SK-N-SH (cell line): ENCODE measurements at regions not wholly inside any gene's neighbourhood (a gene's known extent, or its start where the extent isn't known, plus 50 kb on each side); places are given as distances from the start of the nearest gene placed in this dataset.

Experiments used
- CTCF ChIA-PET: fragments of 300-600, 350-600 bp; formaldehyde crosslinking; extraction: SDS; loops from one replicate; lab custom pipeline; 2021; lab: Yijun Ruan, JAX
- POLR2A ChIA-PET: fragments of 350-600 bp; sonication (Branson Sonifier 250); formaldehyde crosslinking; extraction: SDS; loops from one replicate; lab custom pipeline; 2020; ENCODE audit warnings: antibody characterized with exemption, inconsistent platforms; lab: Yijun Ruan, JAX
- DNase-seq: peaks from one replicate; pipeline ENCODE4 v3.0.0; 2012
- H2AFZ ChIP-seq: fragments of 200-600 bp; sonication (generic); 2 replicates; pipeline ENCODE4 v1.8.1; 2016; ENCODE audit warnings: antibody characterized with exemption, mild to moderate bottlenecking, low read depth
- H3F3A ChIP-seq: fragments of 200-600 bp; sonication (generic); replicated peaks from 2 replicates; pipeline ENCODE3; 2016; ENCODE audit warnings: antibody characterized with exemption, mild to moderate bottlenecking; ENCODE audit not compliant: insufficient read depth
- H3K27ac ChIP-seq, 2 experiments: fragments of 200-500 bp in 1 of 2; fragments of 200-600 bp in 1 of 2; sonication (Bioruptor generic) in 1 of 2; sonication (generic), shearing (Covaris generic) in 1 of 2; 2 replicates each; pipeline versions ENCODE4 v1.5.1 to v1.6.1; 2014 to 2016; ENCODE audit warnings: low read depth in 2 of 2, inconsistent platforms in 1 of 2, low read length in 1 of 2, mild to moderate bottlenecking in 1 of 2, mixed read lengths in 1 of 2
- H3K27me3 ChIP-seq: fragments of 200-600 bp; sonication (generic), shearing (Covaris generic); 2 replicates; pipeline ENCODE4 v1.6.1; 2016; ENCODE audit warnings: mixed run types; ENCODE audit not compliant: insufficient read depth
- H3K36me3 ChIP-seq, 2 experiments: fragments of 200-500 bp in 1 of 2; fragments of 200-600 bp in 1 of 2; sonication (Bioruptor generic) in 1 of 2; sonication (generic) in 1 of 2; replicated peaks in 1 of 2; 2 replicates each; pipeline versions ENCODE3 to v1.5.1; 2014 to 2016; ENCODE audit warnings: low read length in 1 of 2, mild to moderate bottlenecking in 1 of 2; ENCODE audit not compliant: insufficient read depth in 2 of 2, control insufficient read depth in 1 of 2
- H3K4me1 ChIP-seq, 2 experiments: fragments of 200-500 bp in 1 of 2; fragments of 200-600 bp in 1 of 2; sonication (Bioruptor generic) in 1 of 2; sonication (generic), shearing (Covaris generic) in 1 of 2; 2 replicates each; pipeline versions ENCODE4 v1.5.1 to v1.6.1; 2014 to 2016; ENCODE audit warnings: low read depth in 1 of 2, low read length in 1 of 2, mixed run types in 1 of 2; ENCODE audit not compliant: insufficient read depth in 2 of 2, control insufficient read depth in 1 of 2
- H3K4me2 ChIP-seq: fragments of 200-600 bp; sonication (generic), shearing (Covaris generic); 2 replicates; pipeline ENCODE4 v1.6.1; 2017; ENCODE audit warnings: mixed run types
- H3K4me3 ChIP-seq, 2 experiments: fragments of 200-500 bp in 1 of 2; fragments of 200-600 bp in 1 of 2; sonication (Bioruptor generic) in 1 of 2; sonication (generic), shearing (Covaris generic) in 1 of 2; 2 replicates each; pipeline versions ENCODE4 v1.5.1 to v1.8.1; 2014 to 2016; ENCODE audit warnings: low read depth in 2 of 2, inconsistent platforms in 1 of 2, low read length in 1 of 2, mild to moderate bottlenecking in 1 of 2, mixed read lengths in 1 of 2, moderate library complexity in 1 of 2
- H3K79me2 ChIP-seq: fragments of 200-600 bp; sonication (generic); 2 replicates; pipeline ENCODE4 v1.8.1; 2017; ENCODE audit warnings: mild to moderate bottlenecking; ENCODE audit not compliant: insufficient read depth
- H3K9ac ChIP-seq: fragments of 200-600 bp; sonication (generic); 2 replicates; pipeline ENCODE4 v1.6.1; 2017; ENCODE audit warnings: mixed run types
- H3K9me2 ChIP-seq: fragments of 200-600 bp; sonication (generic); 2 replicates; pipeline ENCODE4 v1.6.1; 2017; ENCODE audit warnings: mixed run types
- H3K9me3 ChIP-seq: fragments of 200-600 bp; sonication (generic); 2 replicates; pipeline ENCODE4 v1.6.1; 2017; ENCODE audit warnings: mixed run types, mild to moderate bottlenecking, moderate library complexity
- H4K20me1 ChIP-seq: fragments of 200-600 bp; sonication (generic); 2 replicates; pipeline ENCODE4 v1.6.1; 2017; ENCODE audit warnings: mild to moderate bottlenecking, mixed run types; ENCODE audit not compliant: insufficient read depth
- CHD2 ChIP-seq: fragments of 150-350 bp; IDR thresholded peaks from 2 replicates; pipeline ENCODE4 v1.6.1; 2018; ENCODE audit warnings: low read length; ENCODE audit not compliant: partially characterized antibody
- EP300 ChIP-seq, 2 experiments: IDR thresholded peaks; 2 replicates each; pipeline versions ENCODE4 v1.4.0 to v1.6.1; 2012; ENCODE audit warnings: borderline replicate concordance in 1 of 2, low read depth in 1 of 2, low read length in 1 of 2
- EZH2phosphoT487 ChIP-seq: fragments of 200-600 bp; sonication (generic); IDR thresholded peaks from 2 replicates; pipeline ENCODE4 v1.6.1; 2017; ENCODE audit warnings: low read depth, mixed run types, mild to moderate bottlenecking, antibody characterized with exemption, moderate library complexity, borderline replicate concordance
- FOSL2 ChIP-seq: IDR thresholded peaks from 2 replicates; pipeline ENCODE4 v1.4.0; 2012; ENCODE audit warnings: low read depth, mild to moderate bottlenecking, moderate library complexity, borderline replicate concordance
- FOXJ3 ChIP-seq: sonication (generic); formaldehyde crosslinking; IDR thresholded peaks from 2 replicates; pipeline ENCODE4 v1.5.1; 2020; ENCODE audit warnings: mild to moderate bottlenecking, missing genetic modification reagents
- FOXM1 ChIP-seq: IDR thresholded peaks from 2 replicates; pipeline ENCODE4 v1.4.0; 2012; ENCODE audit warnings: low read depth, mild to moderate bottlenecking
- GABPA ChIP-seq: IDR thresholded peaks from 2 replicates; pipeline ENCODE4 v1.4.0; 2012; ENCODE audit warnings: low read depth, mild to moderate bottlenecking
- IRF3 ChIP-seq: fragments of 150-350 bp; IDR thresholded peaks from 2 replicates; pipeline ENCODE4 v1.6.1; 2016; ENCODE audit warnings: mild to moderate bottlenecking, low read depth, low read length
- JUND ChIP-seq: IDR thresholded peaks from 2 replicates; pipeline ENCODE4 v1.4.0; 2012
- MAX ChIP-seq: IDR thresholded peaks from 2 replicates; pipeline ENCODE4 v1.4.0; 2012; ENCODE audit warnings: low read depth
- MXI1 ChIP-seq: IDR thresholded peaks from 2 replicates; pipeline ENCODE4 v1.6.1; 2012; ENCODE audit warnings: mild to moderate bottlenecking, low read depth, low read length, improper control_type of control experiment
- NFIC ChIP-seq: IDR thresholded peaks from 2 replicates; pipeline ENCODE4 v1.4.0; 2012; ENCODE audit warnings: borderline replicate concordance
- NRF1 ChIP-seq: IDR thresholded peaks from 2 replicates; pipeline ENCODE4 v1.6.1; 2012; ENCODE audit warnings: low read depth, mild to moderate bottlenecking, low read length
- PBX3 ChIP-seq: IDR thresholded peaks from 2 replicates; pipeline ENCODE4; 2012
- RCOR1 ChIP-seq: fragments of 150-350 bp; IDR thresholded peaks from 2 replicates; pipeline ENCODE4 v1.6.1; 2017; ENCODE audit warnings: antibody characterized with exemption, low read length
- RFX5 ChIP-seq: IDR thresholded peaks from 2 replicates; pipeline ENCODE4 v1.6.1; 2012; ENCODE audit warnings: mild to moderate bottlenecking, improper control_type of control experiment, low read length
- SIN3A ChIP-seq: IDR thresholded peaks from 2 replicates; pipeline ENCODE4 v1.6.1; 2012; ENCODE audit warnings: low read depth, mild to moderate bottlenecking, low read length, moderate library complexity, borderline replicate concordance
- SMC3 ChIP-seq: IDR thresholded peaks from 2 replicates; pipeline ENCODE4 v1.6.1; 2012; ENCODE audit warnings: low read depth, low read length, improper control_type of control experiment
- TAF1 ChIP-seq: IDR thresholded peaks from 2 replicates; pipeline ENCODE4 v1.6.1; 2012; ENCODE audit warnings: low read depth, mild to moderate bottlenecking, low read length, moderate library complexity, borderline replicate concordance
- TEAD4 ChIP-seq: IDR thresholded peaks from 2 replicates; pipeline ENCODE4 v1.4.0; 2012; ENCODE audit warnings: mild to moderate bottlenecking, borderline replicate concordance; ENCODE audit not compliant: insufficient read depth
- YY1 ChIP-seq: IDR thresholded peaks from 2 replicates; pipeline ENCODE4 v1.4.0; 2012; ENCODE audit warnings: low read depth, mild to moderate bottlenecking
- WGBS: methylation state at CpG from one replicate; pipeline ENCODE4 v1.1.6; 2017; ENCODE audit warnings: low lambda C conversion rate; 5-methylcytosine and 5-hydroxymethylcytosine counted together
- TF ChIP-seq, protein P1 (sequence below): IDR thresholded peaks from 2 replicates; pipeline ENCODE4 v1.4.0; 2012; ENCODE audit warnings: low read depth, borderline replicate concordance
- TF ChIP-seq, protein P2 (sequence below): fragments of 200-600 bp; sonication (generic); IDR thresholded peaks from 2 replicates; pipeline ENCODE4 v1.6.1; 2017; ENCODE audit warnings: antibody characterized with exemption, mild to moderate bottlenecking, moderate library complexity

DNA sequence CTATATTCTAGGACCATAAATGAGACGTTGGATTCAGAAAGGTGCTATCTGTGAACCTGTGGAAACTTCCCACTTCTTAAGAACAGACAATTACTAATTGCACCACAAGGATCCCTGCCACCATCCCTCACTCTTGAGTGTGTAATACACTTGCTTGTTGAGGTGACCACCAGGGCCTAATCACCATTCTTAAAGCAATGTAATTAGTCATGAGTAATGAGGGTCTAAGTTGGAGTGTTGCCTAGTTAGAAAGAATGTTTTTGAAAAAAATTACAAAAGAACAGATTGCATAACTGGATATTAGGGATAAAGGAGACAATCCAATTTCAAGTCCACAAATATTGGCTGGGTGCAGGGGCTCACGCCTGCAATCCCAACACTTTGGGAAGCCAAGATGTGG lies 56.9 kb upstream of the TRIO start:
- Histone ChIP-seq H4K20me1 (no peaks in the 10 kb centered on the region), H3K79me2 (no peaks in the 10 kb centered on the region), H3K4me2 (no peak overlapping the region), H3K4me3 (no peak overlapping the region), H3K27ac (no peak overlapping the region), H3K36me3 (no peaks in the 10 kb centered on the region), H3F3A (no peaks in the 10 kb centered on the region), H2AFZ (no peak overlapping the region), H3K4me1 (no peaks in the 10 kb centered on the region), H3K9me2 (no peaks in the 10 kb centered on the region), H3K9me3 (no peaks in the 10 kb centered on the region; the same call in 1 of the 2 replicates), H3K9ac (no peak overlapping the region), H3K27me3 (no peaks in the 10 kb centered on the region)
- ChIA-PET CTCF (no interaction called here), POLR2A (no interaction called here)
- TF ChIP-seq TAF1 (no peak), GABPA (no peak), PBX3 (no peak), NRF1 (no peak), SIN3A (no peak), YY1 (no peak), EP300 (IDR thresholded peaks at IDR 0.05; ENCODE audit: borderline replicate concordance in 1 of 2, low read depth in 1 of 2, low read length in 1 of 2) (no peak)
- no peak for DNase-seq
- 88% methylated on average over 2 of the region's 2 CpGs for whole genome bisulfite sequencing

DNA sequence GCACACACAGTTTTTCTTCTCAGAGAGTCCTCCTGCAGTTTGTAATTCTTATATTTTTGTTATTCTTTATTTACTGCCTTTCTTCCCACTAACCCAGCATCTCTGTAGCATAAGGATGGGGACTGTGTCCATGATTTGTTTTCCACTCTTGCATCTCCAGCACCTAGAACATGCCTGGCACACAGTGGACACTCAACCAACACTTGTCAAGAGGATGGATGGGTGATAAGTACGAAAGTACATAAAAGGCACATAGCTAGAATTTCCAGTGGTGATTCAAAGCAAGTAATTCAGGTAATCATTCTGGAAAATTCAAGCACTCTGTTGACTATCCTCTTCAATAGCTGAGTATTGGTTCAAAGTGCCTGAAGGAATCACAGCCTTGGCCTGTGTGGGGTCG lies 60.2 kb upstream of the TRIO start:
- H3K4me1 ChIP-seq, result no peaks in the 10 kb centered on the region
- WGBS, result 93% methylated on average over 2 of the region's 2 CpGs
- ChIA-PET CTCF (no interaction called here), POLR2A (no interaction called here)
- no peak overlapping the region for H3K9ac ChIP-seq
- TF ChIP-seq SIN3A (no peak), NFIC (no peak), RFX5 (no peak), FOSL2 (no peak), FOXJ3 (CRISPR knock-in tag) (no peak), RCOR1 (no peak), EZH2phosphoT487 (no peak), JUND (no peak), CHD2 (no peak), MAX (no peak), MXI1 (no peak), FOXM1 (no peak), TAF1 (no peak), TEAD4 (no peak), IRF3 (no peak), SMC3 (no peak)
- TF ChIP-seq, protein P1, sequence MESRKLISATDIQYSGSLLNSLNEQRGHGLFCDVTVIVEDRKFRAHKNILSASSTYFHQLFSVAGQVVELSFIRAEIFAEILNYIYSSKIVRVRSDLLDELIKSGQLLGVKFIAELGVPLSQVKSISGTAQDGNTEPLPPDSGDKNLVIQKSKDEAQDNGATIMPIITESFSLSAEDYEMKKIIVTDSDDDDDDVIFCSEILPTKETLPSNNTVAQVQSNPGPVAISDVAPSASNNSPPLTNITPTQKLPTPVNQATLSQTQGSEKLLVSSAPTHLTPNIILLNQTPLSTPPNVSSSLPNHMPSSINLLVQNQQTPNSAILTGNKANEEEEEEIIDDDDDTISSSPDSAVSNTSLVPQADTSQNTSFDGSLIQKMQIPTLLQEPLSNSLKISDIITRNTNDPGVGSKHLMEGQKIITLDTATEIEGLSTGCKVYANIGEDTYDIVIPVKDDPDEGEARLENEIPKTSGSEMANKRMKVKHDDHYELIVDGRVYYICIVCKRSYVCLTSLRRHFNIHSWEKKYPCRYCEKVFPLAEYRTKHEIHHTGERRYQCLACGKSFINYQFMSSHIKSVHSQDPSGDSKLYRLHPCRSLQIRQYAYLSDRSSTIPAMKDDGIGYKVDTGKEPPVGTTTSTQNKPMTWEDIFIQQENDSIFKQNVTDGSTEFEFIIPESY, result no peak
- TF ChIP-seq, protein P2, sequence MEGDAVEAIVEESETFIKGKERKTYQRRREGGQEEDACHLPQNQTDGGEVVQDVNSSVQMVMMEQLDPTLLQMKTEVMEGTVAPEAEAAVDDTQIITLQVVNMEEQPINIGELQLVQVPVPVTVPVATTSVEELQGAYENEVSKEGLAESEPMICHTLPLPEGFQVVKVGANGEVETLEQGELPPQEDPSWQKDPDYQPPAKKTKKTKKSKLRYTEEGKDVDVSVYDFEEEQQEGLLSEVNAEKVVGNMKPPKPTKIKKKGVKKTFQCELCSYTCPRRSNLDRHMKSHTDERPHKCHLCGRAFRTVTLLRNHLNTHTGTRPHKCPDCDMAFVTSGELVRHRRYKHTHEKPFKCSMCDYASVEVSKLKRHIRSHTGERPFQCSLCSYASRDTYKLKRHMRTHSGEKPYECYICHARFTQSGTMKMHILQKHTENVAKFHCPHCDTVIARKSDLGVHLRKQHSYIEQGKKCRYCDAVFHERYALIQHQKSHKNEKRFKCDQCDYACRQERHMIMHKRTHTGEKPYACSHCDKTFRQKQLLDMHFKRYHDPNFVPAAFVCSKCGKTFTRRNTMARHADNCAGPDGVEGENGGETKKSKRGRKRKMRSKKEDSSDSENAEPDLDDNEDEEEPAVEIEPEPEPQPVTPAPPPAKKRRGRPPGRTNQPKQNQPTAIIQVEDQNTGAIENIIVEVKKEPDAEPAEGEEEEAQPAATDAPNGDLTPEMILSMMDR, result no peak
- H3K4me3 ChIP-seq, result no peak overlapping the region
- no peak for DNase-seq
- H3K27me3 ChIP-seq, result no peaks in the 10 kb centered on the region
- H3K9me2 ChIP-seq, result no peaks in the 10 kb centered on the region
- H4K20me1 ChIP-seq, result no peaks in the 10 kb centered on the region
- H3K79me2 ChIP-seq, result no peaks in the 10 kb centered on the region
- H3K36me3 ChIP-seq, result no peaks in the 10 kb centered on the region
- no peak overlapping the region for H3K27ac ChIP-seq
- no peak overlapping the region for H2AFZ ChIP-seq
- no peaks in the 10 kb centered on the region for H3F3A ChIP-seq
- H3K4me2 ChIP-seq, result no peak overlapping the region
- no peaks in the 10 kb centered on the region for H3K9me3 ChIP-seq
